Hindlimb muscle (tissue), 1 donor: ENCODE measurements at regions not wholly inside any gene's neighbourhood (a gene's known extent, or its start where the extent isn't known, plus 50 kb on each side); places are given as distances from the start of the nearest gene placed in this dataset.
A peak's percentile ranks its signal among the peaks of the same experiment; 100 is the strongest.
"Not testable (repeated sequence)": the region's sequence is repeated elsewhere in the genome, so short reads cannot be mapped to it uniquely, and the experiment has no call there.

Source experiments
- DNase-seq: peaks from one replicate; pipeline ENCODE4 v3.0.0-alpha.2; 2013

GRCh38 chr12:74292351-74293194 lies 245.1 kb upstream of the ATXN7L3B start:
- DNase-seq: no peak

DNA sequence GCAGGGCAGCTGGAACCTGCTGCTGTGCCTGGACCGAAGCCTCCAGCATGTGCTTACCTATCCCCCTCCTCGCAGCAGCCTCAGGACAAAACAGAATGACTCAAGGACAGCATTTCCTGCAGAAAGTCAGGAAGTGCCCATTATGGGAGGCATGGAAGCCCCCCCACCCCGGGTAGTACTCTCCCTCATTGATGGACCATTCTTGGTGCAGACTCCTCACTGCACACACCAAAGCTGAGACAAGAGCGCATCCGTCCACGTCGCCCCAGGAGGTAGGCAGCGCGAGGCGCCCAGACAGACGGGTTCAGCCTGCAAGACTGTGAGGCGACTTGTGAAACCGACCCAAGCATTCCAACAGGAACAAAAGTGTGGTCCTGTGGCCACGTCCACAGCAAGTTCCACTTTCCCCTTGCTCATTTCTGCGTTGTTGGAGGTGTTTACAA lies 243.9 kb upstream of the ATXN7L3B start:
- no peak for DNase-seq

DNA sequence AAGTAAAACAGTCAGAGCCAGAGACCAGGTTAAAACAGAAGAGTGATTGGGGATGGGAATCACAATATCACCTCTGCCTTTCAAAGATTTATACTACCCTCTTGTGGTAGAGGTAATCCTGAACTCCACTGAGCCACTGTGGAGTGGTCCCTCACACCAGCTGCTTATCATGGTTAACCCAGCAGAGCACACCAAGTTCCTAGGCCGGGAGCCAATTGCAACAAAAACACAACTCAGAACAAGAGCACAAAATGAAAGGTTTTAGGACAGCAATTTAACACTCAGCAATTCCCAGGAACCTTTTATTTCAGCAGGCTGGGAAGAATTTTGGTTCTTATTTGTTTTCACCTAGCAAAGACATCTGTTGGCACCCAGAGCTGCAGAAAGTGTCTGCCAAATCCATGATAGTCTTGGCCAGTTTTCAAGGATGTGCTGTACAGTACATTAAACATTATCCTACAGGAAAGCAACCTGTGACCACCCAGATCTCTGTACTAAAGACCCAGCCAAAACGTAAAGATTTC lies 220.5 kb upstream of the ATXN7L3B start:
- DNase-seq: peak; percentile 43

DNA sequence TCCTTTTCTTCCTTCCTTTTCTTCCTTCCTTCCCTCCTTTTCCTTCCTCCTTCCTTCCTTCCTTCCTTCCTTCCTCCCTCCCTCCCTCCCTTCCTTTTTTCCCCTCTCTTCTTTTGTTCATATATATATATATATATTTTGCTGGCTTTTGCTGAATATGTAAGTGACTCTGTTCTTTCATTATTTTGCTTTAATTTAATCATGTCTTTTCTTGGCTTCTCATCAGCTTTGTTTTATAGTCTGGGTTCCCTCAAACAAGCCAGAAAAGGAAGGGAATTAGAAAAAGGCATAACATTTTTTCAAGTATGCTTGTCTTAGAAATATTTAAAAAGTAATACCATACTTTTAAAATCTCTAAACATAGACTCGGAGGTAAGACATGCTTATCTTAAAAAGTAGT lies 219.9 kb upstream of the ATXN7L3B start:
- no peak for DNase-seq

- DNase-seq: no peak
These were observed 217.7 kb upstream of the ATXN7L3B start for GRCh38 chr12:74319886-74320285.

DNA sequence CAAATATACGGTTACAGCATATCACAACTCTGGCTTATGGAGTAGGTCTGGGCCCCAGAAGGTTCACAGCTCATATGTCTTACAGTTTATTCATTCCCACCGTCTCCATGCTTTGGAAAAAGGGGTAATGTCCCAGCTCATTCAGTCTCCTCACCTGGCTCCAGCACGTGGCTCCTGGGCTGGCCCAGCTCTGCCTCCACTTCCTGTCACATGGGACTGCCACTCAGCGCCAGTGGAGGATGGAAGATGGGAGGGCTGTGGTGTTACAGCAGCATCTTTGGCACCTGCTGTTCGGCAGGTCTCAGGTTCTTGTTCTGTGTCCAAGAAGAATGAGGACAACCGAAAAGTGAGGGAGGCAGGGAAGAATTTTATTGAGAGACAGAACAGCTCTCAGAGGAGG lies 216.3 kb upstream of the ATXN7L3B start:
- no peak for DNase-seq

DNA sequence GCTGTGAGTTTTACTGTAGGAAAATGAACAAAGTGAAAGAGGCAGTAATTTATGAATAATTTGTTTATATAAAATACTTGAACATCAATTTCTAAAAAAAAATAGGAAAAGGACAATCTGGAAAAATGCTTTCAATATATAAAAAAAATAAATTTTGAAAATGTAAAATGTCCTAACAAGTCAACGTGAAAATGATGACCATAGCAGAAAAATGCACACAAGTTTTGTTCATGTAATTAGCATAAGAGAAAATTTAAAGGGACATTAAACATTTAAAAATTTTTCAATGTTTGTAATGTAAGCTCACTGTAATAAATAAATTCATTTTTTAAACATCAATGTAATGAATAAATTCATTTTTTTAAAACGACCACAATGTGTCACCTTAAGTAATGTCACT lies 214.8 kb upstream of the ATXN7L3B start:
- no peak for DNase-seq

DNA sequence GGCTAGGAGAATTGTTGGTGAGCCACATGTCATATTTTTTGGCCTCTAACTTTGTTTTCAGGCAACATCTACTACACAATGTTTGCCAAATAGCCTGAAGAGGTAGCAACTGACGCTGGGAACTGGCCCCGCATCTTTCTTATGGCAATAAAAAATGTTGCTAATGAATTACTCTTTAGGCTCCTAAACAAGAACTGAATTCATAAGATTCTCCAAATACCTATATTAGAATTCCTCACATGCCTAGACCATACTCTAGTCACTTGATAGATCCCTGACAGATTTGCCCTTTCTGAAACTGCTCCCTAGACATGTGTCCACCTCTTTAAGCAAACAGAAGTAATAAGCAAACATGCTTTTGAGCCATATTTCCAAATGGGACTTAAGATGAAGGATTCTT lies 209.0 kb upstream of the ATXN7L3B start:
- DNase-seq: no peak

GRCh38 chr12:74334780-74335179 lies 202.9 kb upstream of the ATXN7L3B start:
- no peak for DNase-seq

- no peak for DNase-seq
These were observed 199.7 kb upstream of the ATXN7L3B start for GRCh38 chr12:74337951-74338350.

DNA sequence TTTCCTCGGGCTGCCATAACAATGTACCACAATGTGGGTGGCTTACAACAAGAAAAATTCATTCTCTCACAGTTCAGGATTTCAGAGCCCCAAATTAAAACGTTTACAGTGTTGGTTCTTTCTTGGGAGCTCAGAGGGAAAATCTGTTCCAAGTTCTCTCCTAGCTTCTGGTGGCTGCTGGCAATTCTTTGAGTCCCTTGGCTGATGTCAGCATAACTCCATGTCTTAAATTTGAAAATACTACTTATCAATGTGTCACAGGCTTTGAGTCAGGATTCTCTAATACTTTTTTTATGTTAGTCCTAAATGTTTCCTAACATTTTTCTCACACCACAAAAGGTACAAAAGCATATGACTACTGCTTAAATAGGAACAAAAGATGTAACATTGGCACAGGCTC lies 198.4 kb upstream of the ATXN7L3B start:
- no peak for DNase-seq

GRCh38 chr12:74349925-74350324 lies 187.7 kb upstream of the ATXN7L3B start:
- no peak for DNase-seq

DNA sequence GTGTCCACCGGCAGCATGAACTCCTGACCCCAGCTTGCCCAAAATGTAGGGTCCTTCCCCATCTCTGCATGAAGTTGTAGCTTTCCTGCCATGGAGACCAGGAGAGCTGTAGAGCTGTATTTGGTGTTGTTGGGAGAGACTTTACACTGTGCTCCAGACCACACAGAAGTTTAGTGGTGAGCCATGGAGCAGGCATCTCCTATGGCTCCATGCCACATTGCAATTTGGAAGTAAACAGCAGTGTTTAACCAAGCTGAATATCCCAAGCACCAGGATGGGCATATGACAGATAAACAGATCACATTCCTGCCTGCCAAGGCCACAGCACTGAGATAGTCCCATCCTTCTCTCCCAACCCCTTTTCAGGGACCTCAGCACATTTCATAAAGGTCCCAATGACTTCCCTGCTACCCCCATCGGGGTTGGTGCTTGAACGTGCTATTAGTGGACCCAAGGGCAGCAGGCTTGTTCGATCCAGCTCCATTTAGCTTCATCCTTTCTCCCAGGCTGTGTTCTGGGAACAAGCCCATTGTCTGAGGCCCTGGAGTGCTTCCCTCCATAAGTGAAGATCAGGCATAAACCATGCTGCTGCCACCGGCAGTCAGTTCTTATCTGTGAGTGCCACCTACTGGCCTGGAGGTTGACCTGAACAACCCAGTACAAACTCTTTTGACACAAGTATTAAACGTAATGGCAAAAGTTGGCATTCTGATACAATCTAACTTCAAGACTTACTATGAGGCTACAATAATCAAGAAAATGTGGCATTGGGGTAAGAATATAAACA lies 172.3 kb upstream of the ATXN7L3B start:
- no peak for DNase-seq

DNA sequence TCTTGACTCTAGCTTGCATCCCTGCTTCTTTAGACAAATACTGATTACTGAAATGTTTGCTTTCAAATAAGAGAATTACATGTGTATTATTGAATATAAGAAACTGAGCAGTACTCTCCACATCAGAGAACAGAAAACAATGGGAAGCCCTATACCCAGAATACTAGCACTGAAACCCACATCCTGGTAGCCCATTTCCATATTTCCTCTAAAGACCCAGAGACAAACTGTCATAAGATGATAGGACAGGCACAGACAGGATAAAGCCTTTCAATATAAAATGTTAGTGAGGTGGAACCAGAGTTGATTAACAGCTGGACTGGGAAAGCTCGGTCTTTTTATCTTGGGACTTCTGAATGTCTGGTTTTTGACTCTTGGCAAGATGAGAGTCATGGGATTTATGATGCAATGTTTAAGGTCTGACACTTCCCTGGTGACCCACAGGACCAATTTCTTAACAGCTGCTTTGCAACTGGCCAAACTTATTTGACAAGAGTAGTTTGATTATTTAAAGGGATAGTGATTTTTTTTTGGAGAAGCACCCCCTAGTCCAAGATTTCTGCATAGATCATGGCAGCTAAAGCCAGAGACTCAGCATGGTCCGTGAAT lies 166.9 kb upstream of the ATXN7L3B start:
- DNase-seq: no peak

GRCh38 chr12:74379114-74379513 lies 158.5 kb upstream of the ATXN7L3B start:
- no peak for DNase-seq

DNA sequence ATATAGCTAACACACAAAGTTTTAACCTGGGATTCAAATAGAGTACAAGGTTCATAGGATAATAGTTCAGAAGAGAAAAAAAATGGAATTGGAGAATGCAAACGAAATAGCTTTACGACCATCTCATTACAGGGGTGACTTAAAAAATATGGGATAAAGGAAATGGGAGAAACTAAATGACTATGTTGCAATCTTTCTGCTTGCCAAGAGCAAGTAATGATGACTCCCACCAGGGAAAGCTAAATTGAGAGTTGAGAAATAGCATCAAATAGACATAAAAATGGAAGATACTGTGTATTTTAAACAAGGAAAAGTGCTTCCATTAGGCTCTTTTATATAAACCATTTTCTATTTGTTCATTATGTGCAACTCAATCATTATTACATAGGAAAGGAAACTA lies 155.7 kb upstream of the ATXN7L3B start:
- DNase-seq: peak; percentile 11

DNA sequence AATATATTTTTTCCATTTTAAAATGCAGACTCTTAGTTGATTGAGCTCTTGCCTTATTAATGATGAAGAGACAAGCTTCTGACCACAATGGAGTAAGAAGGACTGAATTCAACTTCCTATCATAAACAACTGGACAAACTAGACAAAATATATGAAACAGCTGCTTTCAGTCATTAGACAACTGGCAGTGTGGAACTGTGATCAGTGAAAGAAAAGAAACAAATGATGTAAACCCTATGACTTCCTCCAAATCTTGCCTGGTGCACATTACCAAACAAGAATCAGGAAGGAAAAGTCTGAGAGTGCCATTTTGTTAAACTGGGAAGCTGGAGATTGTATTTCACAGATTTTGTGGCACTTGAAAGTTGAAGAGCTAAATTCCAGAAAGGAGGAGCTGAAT lies 154.7 kb upstream of the ATXN7L3B start:
- DNase-seq: no peak

- DNase-seq: no peak
These were observed 146.4 kb upstream of the ATXN7L3B start for GRCh38 chr12:74391283-74391682.

DNA sequence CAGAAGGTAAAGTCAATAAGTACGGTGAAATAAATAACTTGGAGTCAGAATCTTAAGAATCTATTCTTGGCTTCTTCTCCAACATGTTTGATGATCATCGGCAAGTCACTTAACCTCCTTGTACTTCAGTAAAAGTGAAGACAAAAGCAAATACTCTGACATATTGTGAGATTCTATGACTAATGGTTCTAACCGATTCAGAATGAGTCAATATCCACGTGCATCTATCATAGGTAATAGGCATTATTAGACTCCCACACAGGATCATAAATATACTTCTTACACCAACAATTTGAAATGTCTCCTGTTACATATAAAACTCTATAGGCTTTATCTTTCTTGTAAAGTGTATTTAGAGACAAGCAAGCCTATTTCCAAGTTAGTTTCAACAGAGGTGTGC lies 144.4 kb upstream of the ATXN7L3B start:
- no peak for DNase-seq

- DNase-seq: no peak
These were observed 143.0 kb upstream of the ATXN7L3B start for GRCh38 chr12:74394647-74395046.

GRCh38 chr12:74401035-74401434 lies 136.6 kb upstream of the ATXN7L3B start:
- no peak for DNase-seq

- no peak for DNase-seq
These were observed 135.7 kb upstream of the ATXN7L3B start for GRCh38 chr12:74401966-74402365.

DNA sequence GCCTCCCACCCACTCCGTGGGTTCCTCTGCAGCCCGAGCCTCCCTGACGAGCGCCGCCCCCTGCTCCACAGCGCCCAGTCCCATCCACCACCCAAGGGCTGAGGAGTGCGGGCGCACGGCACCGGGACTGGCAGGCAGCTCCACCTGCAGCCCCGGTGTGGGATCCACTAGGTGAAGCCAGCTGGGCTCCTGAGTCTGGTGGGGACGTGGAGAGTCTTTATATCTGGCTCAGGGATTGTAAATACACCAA lies 134.5 kb upstream of the ATXN7L3B start:
- DNase-seq: not testable (repeated sequence)
